ENCODE measurements at regions not wholly inside any gene's neighbourhood (a gene's known extent, or its start where the extent isn't known, plus 50 kb on each side); places are given as distances from the start of the nearest gene placed in this dataset.

GRCh38 chr12:84723988-84724387, 188.6 kb downstream of the SLC6A15 start:
- no peaks in the 10 kb centered on the region for H3K9me3 Mint-ChIP-seq
- peaks cover 11% of the 10 kb centered on the region for H3K4me1 Mint-ChIP-seq

DNA sequence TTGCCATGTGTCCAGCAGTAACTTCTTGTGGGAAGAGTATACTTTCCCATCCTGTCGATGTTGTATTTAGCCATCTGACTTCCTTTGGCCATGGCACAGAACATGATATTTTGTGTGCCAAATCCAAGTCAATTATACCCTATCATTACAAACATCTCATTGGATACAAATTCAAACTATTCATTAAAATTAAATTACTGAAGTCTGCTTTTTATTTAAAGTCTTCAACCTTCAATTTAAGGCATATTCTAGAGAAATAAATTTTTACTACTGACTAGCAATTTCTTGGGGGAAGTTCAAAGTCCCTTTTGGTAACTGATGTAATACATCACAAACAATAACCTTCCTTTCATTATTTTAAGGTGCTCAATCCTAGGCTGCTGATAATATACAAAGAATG, 192.6 kb downstream of the SLC6A15 start:
- Mint-ChIP-seq H3K4me3 (no peak overlapping the region), H3K4me1 (no peaks in the 10 kb centered on the region)

More at GRCh38 chr12:84723988-84724387, 188.6 kb downstream of the SLC6A15 start:
- H3K9me3 ChIP-seq (ENCODE audit: low read depth): no peaks in the 10 kb centered on the region
- H3K27ac ChIP-seq: no peak overlapping the region
- H3K36me3 ChIP-seq: no peaks in the 10 kb centered on the region
- no peak overlapping the region for H3K27ac Mint-ChIP-seq
- DNase-seq (ENCODE audit: low spot score): no peak
- TF ChIP-seq EZH2 (IDR thresholded peaks at IDR 0.05) (no peak), CTCF (IDR thresholded peaks at IDR 0.05) (no peak), EZH2phosphoT487 (IDR thresholded peaks at IDR 0.05) (no peak)
- H3K4me1 ChIP-seq: no peaks in the 10 kb centered on the region
- no peak overlapping the region for H2AFZ ChIP-seq (replicated peaks)
- no peaks in the 10 kb centered on the region for H3K27me3 ChIP-seq
- no peak overlapping the region for H3K4me3 ChIP-seq
- H4K20me1 ChIP-seq (ENCODE audit: low read depth): no peaks in the 10 kb centered on the region
- H3K79me2 ChIP-seq (ENCODE audit: low read depth): no peaks in the 10 kb centered on the region
- H3K36me3 Mint-ChIP-seq: no peaks in the 10 kb centered on the region
- no peaks in the 10 kb centered on the region for H3F3A ChIP-seq (ENCODE audit: low read depth)
- H3K4me2 ChIP-seq: no peak overlapping the region
- no peak overlapping the region for H3K4me3 Mint-ChIP-seq
- no peak overlapping the region for H3K9ac ChIP-seq
- peaks cover 3% of the 10 kb centered on the region for H3K27me3 Mint-ChIP-seq (ENCODE audit: insufficient read depth, low read depth)

GRCh38 chr12:84718906-84719305, 193.7 kb downstream of the SLC6A15 start:
- no peak for DNase-seq (ENCODE audit: low spot score)
- H3K36me3 Mint-ChIP-seq: no peaks in the 10 kb centered on the region
- H3K27me3 ChIP-seq: no peaks in the 10 kb centered on the region
- no peaks in the 10 kb centered on the region for H3K36me3 ChIP-seq
- H3K4me1 Mint-ChIP-seq: no peaks in the 10 kb centered on the region
- no peaks in the 10 kb centered on the region for H4K20me1 ChIP-seq (ENCODE audit: low read depth)
- no peaks in the 10 kb centered on the region for H3K9me3 Mint-ChIP-seq
- no peak overlapping the region for H3K27ac Mint-ChIP-seq
- H2AFZ ChIP-seq (replicated peaks): no peak overlapping the region
- H3K27ac ChIP-seq: no peak overlapping the region
- H3K4me3 ChIP-seq: no peak overlapping the region
- H3K9ac ChIP-seq: no peak overlapping the region
- H3K4me2 ChIP-seq: no peak overlapping the region
- H3K9me3 ChIP-seq (ENCODE audit: low read depth): no peaks in the 10 kb centered on the region
- H3K27me3 Mint-ChIP-seq (ENCODE audit: insufficient read depth, low read depth): no peaks in the 10 kb centered on the region
- no peak for TF ChIP-seq CTCF (IDR thresholded peaks at IDR 0.05)
- no peak for TF ChIP-seq EZH2 (IDR thresholded peaks at IDR 0.05)
- TF ChIP-seq EZH2phosphoT487 (IDR thresholded peaks at IDR 0.05): no peak
- H3F3A ChIP-seq (ENCODE audit: low read depth): no peaks in the 10 kb centered on the region
- no peak overlapping the region for H3K4me3 Mint-ChIP-seq
- H3K79me2 ChIP-seq (ENCODE audit: low read depth): no peaks in the 10 kb centered on the region
- H3K4me1 ChIP-seq: no peaks in the 10 kb centered on the region

More for the DNA sequence above, 192.6 kb downstream of the SLC6A15 start:
- TF ChIP-seq EZH2phosphoT487 (IDR thresholded peaks at IDR 0.05) (no peak), EZH2 (IDR thresholded peaks at IDR 0.05) (no peak), CTCF (IDR thresholded peaks at IDR 0.05) (no peak)
- no peaks in the 10 kb centered on the region for H3K36me3 ChIP-seq
- no peak overlapping the region for H3K4me3 ChIP-seq
- no peak for DNase-seq (ENCODE audit: low spot score)
- H2AFZ ChIP-seq (replicated peaks): no peak overlapping the region
- H3K27ac ChIP-seq: no peak overlapping the region
- H3K4me2 ChIP-seq: no peak overlapping the region
- H3K9ac ChIP-seq: no peak overlapping the region
- Mint-ChIP-seq H3K27me3 (ENCODE audit: insufficient read depth, low read depth) (no peaks in the 10 kb centered on the region), H3K9me3 (no peaks in the 10 kb centered on the region), H3K27ac (no peak overlapping the region), H3K36me3 (no peaks in the 10 kb centered on the region)
- H4K20me1 ChIP-seq (ENCODE audit: low read depth): no peaks in the 10 kb centered on the region
- no peaks in the 10 kb centered on the region for H3K27me3 ChIP-seq
- H3K4me1 ChIP-seq: no peaks in the 10 kb centered on the region
- no peaks in the 10 kb centered on the region for H3F3A ChIP-seq (ENCODE audit: low read depth)
- H3K9me3 ChIP-seq (ENCODE audit: low read depth): no peaks in the 10 kb centered on the region
- H3K79me2 ChIP-seq (ENCODE audit: low read depth): no peaks in the 10 kb centered on the region

All from neural progenitor cell (in vitro differentiated cells).